GM12864 (cell line): ENCODE measurements at regions not wholly inside any gene's neighbourhood (a gene's known extent, or its start where the extent isn't known, plus 50 kb on each side); places are given as distances from the start of the nearest gene placed in this dataset.

Source experiments
- DNase-seq: peaks from one replicate; pipeline ENCODE4 v3.0.0-alpha.2; 2011; ENCODE audit warnings: low read depth
- H3K4me3 ChIP-seq: 2 replicates; pipeline ENCODE4 v1.5.1; 2011; ENCODE audit warnings: mild to moderate bottlenecking, low read depth, low read length, control low read depth
- TF ChIP-seq, protein P1 (sequence below): IDR thresholded peaks from 2 replicates; pipeline ENCODE4 v1.5.1; 2011; ENCODE audit warnings: low read depth, mild to moderate bottlenecking, moderate library complexity, low read length, control low read depth, inconsistent platforms; ENCODE audit errors: missing control alignments

DNA sequence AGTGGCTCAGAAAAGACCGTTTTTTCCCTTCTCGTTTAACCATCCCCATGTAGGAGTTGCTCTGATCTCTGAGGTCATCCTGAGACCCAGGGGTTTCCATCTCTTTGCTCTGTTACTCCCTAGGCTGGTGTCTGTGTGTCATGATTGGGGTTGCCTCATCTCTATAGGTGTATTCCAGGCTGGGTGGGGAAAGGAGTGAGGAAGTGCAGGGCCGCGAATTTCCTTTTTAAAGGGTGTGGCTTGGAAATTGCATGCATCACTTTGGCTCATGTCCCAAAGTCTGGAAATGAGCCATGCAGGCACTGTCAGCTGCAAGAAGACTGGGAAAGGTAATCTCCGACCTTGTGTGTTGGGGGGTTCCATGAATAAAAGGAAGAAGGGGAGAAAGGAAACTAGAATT lies 201.9 kb downstream of the AACS start:
- no peak for DNase-seq
- no peak overlapping the region for H3K4me3 ChIP-seq
- TF ChIP-seq, protein P1, sequence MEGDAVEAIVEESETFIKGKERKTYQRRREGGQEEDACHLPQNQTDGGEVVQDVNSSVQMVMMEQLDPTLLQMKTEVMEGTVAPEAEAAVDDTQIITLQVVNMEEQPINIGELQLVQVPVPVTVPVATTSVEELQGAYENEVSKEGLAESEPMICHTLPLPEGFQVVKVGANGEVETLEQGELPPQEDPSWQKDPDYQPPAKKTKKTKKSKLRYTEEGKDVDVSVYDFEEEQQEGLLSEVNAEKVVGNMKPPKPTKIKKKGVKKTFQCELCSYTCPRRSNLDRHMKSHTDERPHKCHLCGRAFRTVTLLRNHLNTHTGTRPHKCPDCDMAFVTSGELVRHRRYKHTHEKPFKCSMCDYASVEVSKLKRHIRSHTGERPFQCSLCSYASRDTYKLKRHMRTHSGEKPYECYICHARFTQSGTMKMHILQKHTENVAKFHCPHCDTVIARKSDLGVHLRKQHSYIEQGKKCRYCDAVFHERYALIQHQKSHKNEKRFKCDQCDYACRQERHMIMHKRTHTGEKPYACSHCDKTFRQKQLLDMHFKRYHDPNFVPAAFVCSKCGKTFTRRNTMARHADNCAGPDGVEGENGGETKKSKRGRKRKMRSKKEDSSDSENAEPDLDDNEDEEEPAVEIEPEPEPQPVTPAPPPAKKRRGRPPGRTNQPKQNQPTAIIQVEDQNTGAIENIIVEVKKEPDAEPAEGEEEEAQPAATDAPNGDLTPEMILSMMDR: no peak

DNA sequence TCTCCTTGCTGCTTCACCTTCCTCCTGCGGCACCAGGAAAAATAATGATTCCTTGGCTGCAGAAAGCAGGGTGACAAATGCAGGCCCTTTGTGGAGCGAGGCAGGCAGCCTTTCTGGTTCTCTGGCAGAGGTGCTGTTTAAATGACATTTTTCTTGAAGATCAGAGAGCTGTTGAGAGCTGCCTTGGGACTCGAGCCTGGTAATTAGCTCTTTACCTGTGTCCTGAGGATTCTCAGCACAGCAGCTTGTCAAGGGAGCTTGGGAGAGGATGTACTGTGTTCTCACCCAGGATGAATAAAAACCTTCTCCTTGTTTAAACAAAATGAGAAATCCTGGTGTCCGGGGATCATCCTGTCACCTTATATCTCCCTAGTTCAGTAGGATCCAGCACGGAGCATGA lies 204.0 kb downstream of the AACS start:
- H3K4me3 ChIP-seq: no peak overlapping the region
- DNase-seq: no peak
- TF ChIP-seq, protein P1: no peak

DNA sequence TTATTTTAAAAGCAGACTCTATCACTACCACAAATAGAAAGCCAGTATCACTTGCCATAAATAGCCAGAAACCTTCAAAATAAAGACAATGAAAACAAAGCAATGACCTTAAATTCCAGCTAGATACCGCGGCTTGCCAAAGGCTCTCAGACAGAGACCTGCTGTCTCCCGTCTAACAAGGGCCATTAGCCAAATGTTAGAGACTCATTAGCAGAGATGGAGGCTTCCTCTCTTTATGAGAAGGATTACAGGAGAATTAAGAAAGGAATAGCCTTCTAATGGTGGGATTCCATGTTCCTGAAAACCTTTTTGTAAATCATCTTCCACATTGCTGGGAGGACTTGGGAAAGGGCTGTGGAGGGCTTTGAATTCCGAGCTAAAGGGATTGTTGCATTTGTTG lies 206.7 kb downstream of the AACS start:
- no peak for DNase-seq
- TF ChIP-seq, protein P1: no peak

DNA sequence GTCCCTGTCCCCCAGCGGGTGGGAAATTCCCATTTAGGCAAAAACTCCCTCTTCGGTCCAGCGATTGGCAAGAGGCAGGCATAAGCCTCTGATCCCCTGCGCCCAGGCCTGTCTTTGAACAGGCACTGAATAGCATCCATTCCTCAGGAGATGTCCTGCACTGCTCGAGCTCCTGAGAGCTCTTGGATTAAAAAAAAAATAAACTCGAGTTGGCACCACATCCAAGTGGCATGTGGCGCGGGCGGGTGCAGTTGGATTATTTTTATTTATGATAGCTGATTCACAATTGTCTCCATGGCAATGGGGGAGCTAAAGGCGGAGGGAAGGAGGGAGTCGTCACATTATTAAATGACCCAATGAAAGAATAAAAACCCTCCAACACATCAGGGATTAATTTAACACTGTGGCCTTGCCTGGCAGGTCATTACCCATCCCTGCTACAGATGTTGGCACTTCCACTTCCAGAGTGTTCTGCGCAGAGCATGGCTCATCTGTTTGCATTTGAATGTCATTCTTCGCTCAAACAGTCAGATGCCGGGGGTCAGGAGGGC lies 207.2 kb downstream of the AACS start:
- TF ChIP-seq, protein P1: no peak
- DNase-seq: no peak
- H3K4me3 ChIP-seq: no peak overlapping the region

More for the DNA sequence above, 206.7 kb downstream of the AACS start:
- H3K4me3 ChIP-seq: no peak overlapping the region

DNA sequence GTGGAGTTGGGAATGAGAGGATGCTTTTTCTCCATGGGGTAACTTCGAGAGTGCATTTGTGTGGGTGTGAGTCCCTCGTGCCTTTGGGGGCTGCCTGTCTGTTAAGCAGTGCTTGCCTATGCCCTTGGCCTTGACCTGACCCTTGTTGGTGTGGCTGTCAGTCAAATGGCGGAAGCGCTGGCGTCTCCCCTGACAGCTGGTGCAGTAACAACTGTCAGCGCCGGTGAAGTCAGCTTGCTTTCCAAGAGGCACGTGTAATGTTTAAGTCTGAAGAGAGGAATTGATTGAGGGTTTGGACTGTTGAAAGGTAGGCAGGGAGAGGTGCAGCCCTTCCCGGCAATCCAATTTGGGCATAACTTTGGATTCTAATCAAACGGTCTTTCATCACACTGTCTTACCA lies 211.3 kb downstream of the AACS start:
- TF ChIP-seq, protein P1: no peak
- H3K4me3 ChIP-seq: no peak overlapping the region
- no peak for DNase-seq

DNA sequence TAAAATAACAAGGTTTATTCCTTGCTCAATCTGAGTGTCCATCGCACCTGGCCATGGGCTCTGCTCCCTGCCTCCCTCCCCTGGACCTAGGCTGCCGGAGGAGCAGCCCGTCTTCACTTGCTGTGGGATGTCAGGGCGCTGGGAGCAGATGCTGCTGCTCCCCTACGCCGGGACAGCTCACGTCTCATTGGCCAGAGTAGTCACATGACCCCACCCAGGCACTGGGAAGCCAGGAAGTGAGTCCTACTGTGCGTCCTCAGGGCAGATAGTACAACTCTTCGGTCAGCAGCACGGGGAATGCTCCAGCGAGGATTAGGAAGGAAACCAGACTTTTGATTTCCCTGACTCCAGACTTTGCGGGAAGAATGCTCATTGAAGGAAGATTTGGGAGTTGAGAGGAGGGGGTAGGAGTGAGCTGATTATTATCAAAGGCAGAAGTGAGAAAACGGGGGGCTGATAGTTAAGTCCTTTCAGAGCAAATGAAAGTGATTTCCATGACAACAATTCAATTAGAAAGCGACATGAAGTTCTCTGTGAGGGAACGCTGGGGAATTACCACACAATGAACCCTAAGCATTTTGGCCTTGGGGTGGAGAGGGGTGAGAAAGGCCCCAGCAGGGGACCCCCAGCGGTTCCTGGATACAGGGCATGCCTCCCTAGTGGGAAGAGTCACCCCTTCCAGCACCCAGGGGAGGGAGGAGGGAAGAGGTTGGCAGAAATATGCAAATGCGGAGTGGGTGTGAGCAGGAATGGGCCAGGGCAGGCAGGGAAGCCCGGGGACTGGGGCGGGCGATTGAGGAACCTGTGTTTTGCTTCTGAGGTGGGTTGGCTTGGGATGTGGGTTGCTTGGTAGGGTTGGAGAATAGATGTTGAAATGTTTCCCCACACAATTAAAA lies 215.5 kb downstream of the AACS start:
- no peak for DNase-seq
- TF ChIP-seq, protein P1: no peak
- H3K4me3 ChIP-seq: no peak overlapping the region
